ENCODE measurements at regions not wholly inside any gene's neighbourhood (a gene's known extent, or its start where the extent isn't known, plus 50 kb on each side); places are given as distances from the start of the nearest gene placed in this dataset.

DNA sequence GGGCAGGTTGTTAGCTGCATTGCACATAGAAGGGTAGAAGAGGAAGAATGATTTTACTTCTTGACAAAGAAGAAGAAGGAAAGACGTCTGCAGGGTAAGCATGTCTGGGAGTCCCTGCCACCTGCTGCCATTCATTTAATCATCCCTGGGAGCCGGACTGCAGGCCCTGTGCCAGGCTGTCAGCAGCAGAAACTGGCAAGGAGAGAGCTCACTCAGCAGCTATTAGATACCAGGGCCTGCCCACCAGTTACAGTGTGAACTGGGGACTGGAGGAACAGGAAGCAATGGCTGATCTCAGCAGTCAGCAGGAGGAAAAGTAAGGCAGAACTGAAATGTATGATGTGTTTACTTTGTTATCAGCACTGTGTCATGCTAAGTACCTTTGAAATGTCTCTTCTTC lies 75.7 kb upstream of the C1orf87 start:
- TF ChIP-seq, protein P1, sequence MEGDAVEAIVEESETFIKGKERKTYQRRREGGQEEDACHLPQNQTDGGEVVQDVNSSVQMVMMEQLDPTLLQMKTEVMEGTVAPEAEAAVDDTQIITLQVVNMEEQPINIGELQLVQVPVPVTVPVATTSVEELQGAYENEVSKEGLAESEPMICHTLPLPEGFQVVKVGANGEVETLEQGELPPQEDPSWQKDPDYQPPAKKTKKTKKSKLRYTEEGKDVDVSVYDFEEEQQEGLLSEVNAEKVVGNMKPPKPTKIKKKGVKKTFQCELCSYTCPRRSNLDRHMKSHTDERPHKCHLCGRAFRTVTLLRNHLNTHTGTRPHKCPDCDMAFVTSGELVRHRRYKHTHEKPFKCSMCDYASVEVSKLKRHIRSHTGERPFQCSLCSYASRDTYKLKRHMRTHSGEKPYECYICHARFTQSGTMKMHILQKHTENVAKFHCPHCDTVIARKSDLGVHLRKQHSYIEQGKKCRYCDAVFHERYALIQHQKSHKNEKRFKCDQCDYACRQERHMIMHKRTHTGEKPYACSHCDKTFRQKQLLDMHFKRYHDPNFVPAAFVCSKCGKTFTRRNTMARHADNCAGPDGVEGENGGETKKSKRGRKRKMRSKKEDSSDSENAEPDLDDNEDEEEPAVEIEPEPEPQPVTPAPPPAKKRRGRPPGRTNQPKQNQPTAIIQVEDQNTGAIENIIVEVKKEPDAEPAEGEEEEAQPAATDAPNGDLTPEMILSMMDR (IDR thresholded peaks at IDR 0.05) = no peak
- no peak for TF ChIP-seq POLR2A (IDR thresholded peaks at IDR 0.05)

All from thyroid gland (tissue), 4 donors.